ENCODE measurements at regions not wholly inside any gene's neighbourhood (a gene's known extent, or its start where the extent isn't known, plus 50 kb on each side); places are given as distances from the start of the nearest gene placed in this dataset.

DNA sequence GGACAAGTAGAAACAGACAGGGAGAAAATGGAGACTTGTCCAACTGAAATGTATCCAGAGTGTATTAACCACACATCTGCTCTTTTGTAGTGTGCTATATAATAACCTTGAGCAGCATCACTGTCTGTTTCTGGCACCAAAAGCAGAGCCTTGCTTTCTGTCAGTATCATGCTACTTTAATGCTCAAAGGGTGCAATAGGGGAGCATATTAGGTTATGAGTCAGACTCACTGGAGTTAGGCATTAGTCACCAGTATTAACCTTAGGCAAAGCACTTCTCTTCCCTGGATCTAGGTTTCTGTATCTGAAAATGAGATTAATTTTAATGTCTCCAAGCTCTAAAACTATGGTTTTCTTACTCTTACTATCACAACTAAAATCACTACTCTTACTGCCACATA is 280.1 kb downstream of the TFAP2B start:
- Histone ChIP-seq H3K27ac (ENCODE audit: low read depth in 1 of 2, low read length in 1 of 2) (no peak overlapping the region), H3K9me3 (ENCODE audit: control insufficient read depth in 4 of 4, insufficient read depth in 3 of 4, low read length in 3 of 4) (no peaks in the 10 kb centered on the region), H3K27me3 (ENCODE audit: control insufficient read depth in 3 of 3, insufficient read depth in 3 of 3, low read length in 2 of 3) (no peaks in the 10 kb centered on the region), H3K36me3 (ENCODE audit: control insufficient read depth in 4 of 4, insufficient read depth in 4 of 4, low read length in 4 of 4) (no peaks in the 10 kb centered on the region), H3K9ac (ENCODE audit: insufficient read depth in 1 of 2, low read length in 2 of 2) (no peak overlapping the region), H3K4me3 (no peak overlapping the region), H3K4me1 (ENCODE audit: control insufficient read depth in 5 of 5, insufficient read depth in 5 of 5, low read length in 5 of 5) (no peaks in the 10 kb centered on the region)
- TF ChIP-seq, protein P1, sequence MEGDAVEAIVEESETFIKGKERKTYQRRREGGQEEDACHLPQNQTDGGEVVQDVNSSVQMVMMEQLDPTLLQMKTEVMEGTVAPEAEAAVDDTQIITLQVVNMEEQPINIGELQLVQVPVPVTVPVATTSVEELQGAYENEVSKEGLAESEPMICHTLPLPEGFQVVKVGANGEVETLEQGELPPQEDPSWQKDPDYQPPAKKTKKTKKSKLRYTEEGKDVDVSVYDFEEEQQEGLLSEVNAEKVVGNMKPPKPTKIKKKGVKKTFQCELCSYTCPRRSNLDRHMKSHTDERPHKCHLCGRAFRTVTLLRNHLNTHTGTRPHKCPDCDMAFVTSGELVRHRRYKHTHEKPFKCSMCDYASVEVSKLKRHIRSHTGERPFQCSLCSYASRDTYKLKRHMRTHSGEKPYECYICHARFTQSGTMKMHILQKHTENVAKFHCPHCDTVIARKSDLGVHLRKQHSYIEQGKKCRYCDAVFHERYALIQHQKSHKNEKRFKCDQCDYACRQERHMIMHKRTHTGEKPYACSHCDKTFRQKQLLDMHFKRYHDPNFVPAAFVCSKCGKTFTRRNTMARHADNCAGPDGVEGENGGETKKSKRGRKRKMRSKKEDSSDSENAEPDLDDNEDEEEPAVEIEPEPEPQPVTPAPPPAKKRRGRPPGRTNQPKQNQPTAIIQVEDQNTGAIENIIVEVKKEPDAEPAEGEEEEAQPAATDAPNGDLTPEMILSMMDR (IDR thresholded peaks at IDR 0.05; ENCODE audit: control extremely low read depth, extremely low read depth) = no peak
- ATAC-seq (ENCODE audit: insufficient read depth, low FRiP score) (no peak), DNase-seq (no peak)

- H3K9ac ChIP-seq (ENCODE audit: insufficient read depth in 1 of 2, low read length in 2 of 2) = no peak overlapping the region
- no peaks in the 10 kb centered on the region for H3K36me3 ChIP-seq (ENCODE audit: control insufficient read depth in 4 of 4, insufficient read depth in 4 of 4, low read length in 4 of 4)
- no peaks in the 10 kb centered on the region for H3K4me1 ChIP-seq (ENCODE audit: control insufficient read depth in 5 of 5, insufficient read depth in 5 of 5, low read length in 5 of 5)
- no peak overlapping the region for H3K4me3 ChIP-seq
- H3K27me3 ChIP-seq (ENCODE audit: control insufficient read depth in 3 of 3, insufficient read depth in 3 of 3, low read length in 2 of 3) = no peaks in the 10 kb centered on the region
- 89 to 95% methylated on average over 2 of the region's 2 CpGs for WGBS, 2 donors
- TF ChIP-seq, protein P1 (IDR thresholded peaks at IDR 0.05; ENCODE audit: control extremely low read depth, extremely low read depth) = no peak
- DNase-seq (no peak), ATAC-seq (ENCODE audit: insufficient read depth, low FRiP score) (no peak)
- H3K27ac ChIP-seq (ENCODE audit: low read depth in 1 of 2, low read length in 1 of 2) = no peak overlapping the region
- no peaks in the 10 kb centered on the region for H3K9me3 ChIP-seq (ENCODE audit: control insufficient read depth in 4 of 4, insufficient read depth in 3 of 4, low read length in 3 of 4)
These were observed 280.5 kb downstream of the TFAP2B start for GRCh38 chr6:51099201-51099600.

- TF ChIP-seq, protein P1 (IDR thresholded peaks at IDR 0.05; ENCODE audit: control extremely low read depth, extremely low read depth) = no peak
- no peak for DNase-seq
- no peaks in the 10 kb centered on the region for H3K4me1 ChIP-seq (ENCODE audit: control insufficient read depth in 5 of 5, insufficient read depth in 5 of 5, low read length in 5 of 5)
- H3K9ac ChIP-seq (ENCODE audit: insufficient read depth in 1 of 2, low read length in 2 of 2) = no peak overlapping the region
- no peak overlapping the region for H3K27ac ChIP-seq (ENCODE audit: low read depth in 1 of 2, low read length in 1 of 2)
- H3K9me3 ChIP-seq (ENCODE audit: control insufficient read depth in 4 of 4, insufficient read depth in 3 of 4, low read length in 3 of 4) = peaks cover 0 to 1% (median 0%) of the 10 kb centered on the region in 4 donors
- 88 to 94% methylated on average over 1 of the region's 1 CpG for WGBS, 2 donors
- ATAC-seq (ENCODE audit: insufficient read depth, low FRiP score) = no peak
- no peaks in the 10 kb centered on the region for H3K36me3 ChIP-seq (ENCODE audit: control insufficient read depth in 4 of 4, insufficient read depth in 4 of 4, low read length in 4 of 4)
- H3K4me3 ChIP-seq = no peak overlapping the region
- no peaks in the 10 kb centered on the region for H3K27me3 ChIP-seq (ENCODE audit: control insufficient read depth in 3 of 3, insufficient read depth in 3 of 3, low read length in 2 of 3)
These were observed 286.7 kb downstream of the TFAP2B start for GRCh38 chr6:51105357-51105756.

GRCh38 chr6:51107769-51108203 is 289.1 kb downstream of the TFAP2B start:
- DNase-seq (no peak), ATAC-seq (ENCODE audit: insufficient read depth, low FRiP score) (no peak)
- H3K4me1 ChIP-seq (ENCODE audit: control insufficient read depth in 5 of 5, insufficient read depth in 5 of 5, low read length in 5 of 5) = no peaks in the 10 kb centered on the region
- H3K36me3 ChIP-seq (ENCODE audit: control insufficient read depth in 4 of 4, insufficient read depth in 4 of 4, low read length in 4 of 4) = no peaks in the 10 kb centered on the region
- no peak overlapping the region for H3K4me3 ChIP-seq
- WGBS, 2 donors = 57 to 75% methylated on average over 2 of the region's 2 CpGs
- H3K9me3 ChIP-seq (ENCODE audit: control insufficient read depth in 4 of 4, insufficient read depth in 3 of 4, low read length in 3 of 4) = peaks cover 0 to 1% (median 0%) of the 10 kb centered on the region in 4 donors
- no peaks in the 10 kb centered on the region for H3K27me3 ChIP-seq (ENCODE audit: control insufficient read depth in 3 of 3, insufficient read depth in 3 of 3, low read length in 2 of 3)
- no peak overlapping the region for H3K27ac ChIP-seq (ENCODE audit: low read depth in 1 of 2, low read length in 1 of 2)
- TF ChIP-seq, protein P1 (IDR thresholded peaks at IDR 0.05; ENCODE audit: control extremely low read depth, extremely low read depth) = no peak
- H3K9ac ChIP-seq (ENCODE audit: insufficient read depth in 1 of 2, low read length in 2 of 2) = no peak overlapping the region
